CD4-positive, alpha-beta T cell treated with Interleukin-4 for 4 hours (primary cell): ENCODE measurements at regions not wholly inside any gene's neighbourhood (a gene's known extent, or its start where the extent isn't known, plus 50 kb on each side); places are given as distances from the start of the nearest gene placed in this dataset.

ENCODE experiments used
- DNase-seq: peaks from one replicate; pipeline ENCODE4 v3.0.0-alpha.2; 2020

- no peak for DNase-seq
Observed at GRCh38 chr6:105990151-105990550, 96.0 kb upstream of the PRDM1 start.

- DNase-seq, result no peak
Observed at GRCh38 chr6:105988812-105989577, 97.1 kb upstream of the PRDM1 start.

DNA sequence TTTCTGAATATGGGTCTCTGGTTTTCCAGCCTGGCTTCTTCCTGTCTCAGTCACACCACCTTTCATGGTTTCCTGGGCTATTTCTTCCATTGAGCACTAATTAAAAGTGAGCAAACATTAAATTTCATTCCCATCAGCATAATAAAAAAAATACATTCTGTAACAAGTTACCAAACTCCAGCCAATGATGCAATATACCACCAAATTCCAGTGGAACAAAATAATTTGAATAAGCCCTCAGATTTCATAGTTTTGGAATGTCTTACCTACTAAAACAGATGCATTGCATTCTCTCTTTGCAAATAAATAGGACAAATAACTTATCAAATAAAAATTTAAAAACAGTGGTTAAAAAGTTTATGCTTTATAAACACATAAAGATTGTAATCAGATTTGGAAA is 97.8 kb upstream of the PRDM1 start:
- DNase-seq, result no peak

DNA sequence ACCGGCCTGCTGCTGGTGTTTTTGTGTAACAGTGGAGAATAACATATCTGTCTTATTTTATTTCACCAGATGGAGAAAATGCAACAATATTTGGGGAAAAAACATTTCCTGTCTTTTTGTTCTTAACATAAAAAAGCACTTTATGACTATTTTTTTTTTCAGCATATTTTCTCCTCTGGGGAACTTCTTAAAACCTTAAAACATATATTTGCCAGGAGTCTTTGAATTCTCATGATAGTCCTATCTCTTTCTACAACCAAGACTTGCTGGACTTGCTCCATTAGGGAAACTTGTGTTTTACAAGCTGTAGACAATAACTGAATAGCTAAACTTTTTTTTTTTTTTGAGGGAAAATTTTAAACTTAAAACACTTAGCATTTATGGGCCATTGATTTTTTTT is 98.6 kb upstream of the PRDM1 start:
- no peak for DNase-seq

DNA sequence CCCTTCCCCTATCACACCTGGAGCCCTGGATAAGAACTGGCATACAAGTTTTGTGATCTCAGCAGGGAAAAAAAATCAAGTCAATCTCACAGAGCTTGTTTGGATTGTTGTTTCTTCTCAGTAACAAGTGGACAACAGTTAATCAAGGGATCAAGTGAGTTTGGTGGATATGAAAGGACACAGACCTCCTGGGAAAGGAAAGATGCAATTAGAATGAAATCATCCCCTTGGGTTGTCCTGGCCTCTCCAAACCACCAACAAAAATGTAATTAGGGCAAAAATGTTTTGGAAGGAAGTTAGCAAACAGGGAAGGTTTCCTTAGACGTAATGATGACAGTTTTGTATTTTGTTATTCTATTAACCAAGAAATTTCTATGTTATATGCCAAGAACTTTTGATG is 99.1 kb upstream of the PRDM1 start:
- no peak for DNase-seq

GRCh38 chr6:105985816-105986632 is 100.1 kb upstream of the PRDM1 start:
- no peak for DNase-seq

GRCh38 chr6:105985098-105985815 is 100.9 kb upstream of the PRDM1 start:
- no peak for DNase-seq

DNA sequence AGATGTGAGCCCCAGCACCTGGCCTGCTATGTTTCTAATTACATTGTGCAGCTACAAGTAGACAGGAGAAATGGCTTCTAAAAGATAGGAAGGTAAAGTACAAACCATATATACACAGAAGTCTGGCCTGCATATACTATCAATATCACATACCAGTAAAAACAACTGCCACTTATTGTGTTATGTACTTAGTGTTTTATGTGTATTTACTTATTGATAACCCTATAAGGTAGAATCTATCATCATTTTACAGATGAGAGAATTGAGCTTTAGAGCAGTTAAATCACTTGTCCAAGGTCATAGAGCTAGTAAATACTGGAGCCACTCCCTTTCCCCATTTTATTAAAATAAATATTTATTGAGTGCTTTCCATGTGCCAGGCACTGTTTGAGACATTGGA is 102.4 kb upstream of the PRDM1 start:
- no peak for DNase-seq

DNA sequence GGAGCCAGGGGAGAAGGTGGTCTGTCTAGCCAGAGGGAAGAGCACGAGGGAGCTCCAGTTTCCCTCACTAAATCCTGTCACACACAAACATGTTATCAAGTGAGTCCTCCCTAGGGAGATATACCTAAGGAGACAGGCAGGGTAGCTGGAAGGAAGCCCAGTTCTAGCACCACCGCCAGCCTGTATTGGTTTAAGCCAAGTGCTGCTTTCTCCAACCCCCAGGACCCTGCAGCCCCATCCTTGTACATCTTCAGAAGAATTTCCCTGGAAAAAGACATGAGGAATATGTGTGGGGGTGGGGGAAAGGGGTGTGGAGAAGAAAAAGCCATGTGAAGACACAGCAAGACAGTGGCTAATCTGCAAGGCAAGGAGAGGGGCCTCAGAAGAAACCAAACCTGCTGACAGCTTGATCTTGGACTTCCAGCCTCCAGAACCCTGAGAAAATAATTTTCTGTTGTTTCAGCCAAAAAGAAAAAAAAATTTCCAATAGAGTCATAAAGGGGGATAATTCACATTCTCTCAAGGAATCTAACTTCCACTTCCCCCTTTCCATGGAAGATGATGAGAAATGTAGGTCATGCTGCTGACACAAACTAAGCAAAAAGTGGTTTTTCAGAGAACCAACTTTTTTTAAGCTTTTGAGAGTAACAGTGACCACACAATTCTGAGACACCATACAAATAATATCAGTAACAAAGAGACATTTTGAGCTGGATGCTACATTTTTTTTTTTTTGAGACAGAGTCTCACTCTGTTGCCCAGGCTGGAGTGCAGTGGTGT is 103.2 kb upstream of the PRDM1 start:
- DNase-seq, result no peak

DNA sequence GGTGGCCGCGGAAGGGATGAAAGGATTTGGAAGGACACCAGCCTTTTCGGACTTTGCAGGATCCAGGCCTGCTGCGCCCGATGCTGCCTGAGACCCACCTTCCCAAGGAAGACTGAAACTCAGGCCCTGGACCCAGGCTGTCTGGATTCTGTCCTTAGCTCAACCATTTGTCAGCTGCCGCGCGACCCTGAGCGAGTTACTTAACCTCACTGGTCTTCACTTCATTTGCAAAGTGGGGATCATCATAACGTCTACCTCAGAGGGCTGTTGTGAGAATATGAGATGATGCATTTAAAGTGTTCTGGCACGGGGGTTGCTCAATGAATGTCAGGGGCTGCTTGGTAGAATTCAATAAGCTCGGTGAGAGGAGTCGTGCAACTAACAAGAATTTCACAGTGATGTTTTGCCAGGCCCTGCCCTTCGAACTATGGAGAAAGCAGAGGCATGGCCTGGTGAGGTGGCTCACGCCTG is 104.2 kb upstream of the PRDM1 start:
- DNase-seq, result no peak

GRCh38 chr6:105981002-105981887 is 104.9 kb upstream of the PRDM1 start:
- DNase-seq, result peak; percentile 30

DNA sequence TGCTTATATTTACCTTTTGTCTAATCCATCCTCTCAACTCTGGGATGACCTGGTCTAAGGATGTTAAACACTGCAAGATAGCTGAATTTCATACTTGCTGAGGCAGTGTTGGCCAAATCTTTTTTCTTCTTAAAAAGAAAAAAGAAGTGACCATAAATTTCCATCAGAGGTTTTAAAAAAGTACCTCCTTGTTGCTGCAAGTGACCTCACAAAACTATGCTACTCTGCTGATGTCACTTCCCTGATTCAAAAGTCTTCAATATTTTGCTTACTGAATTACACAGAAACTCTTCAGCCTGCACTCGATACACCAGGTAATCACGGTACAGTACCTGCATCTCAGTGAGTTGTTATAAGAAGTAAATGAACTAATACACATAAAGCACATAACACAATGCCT is 107.2 kb upstream of the PRDM1 start:
- DNase-seq, result no peak

DNA sequence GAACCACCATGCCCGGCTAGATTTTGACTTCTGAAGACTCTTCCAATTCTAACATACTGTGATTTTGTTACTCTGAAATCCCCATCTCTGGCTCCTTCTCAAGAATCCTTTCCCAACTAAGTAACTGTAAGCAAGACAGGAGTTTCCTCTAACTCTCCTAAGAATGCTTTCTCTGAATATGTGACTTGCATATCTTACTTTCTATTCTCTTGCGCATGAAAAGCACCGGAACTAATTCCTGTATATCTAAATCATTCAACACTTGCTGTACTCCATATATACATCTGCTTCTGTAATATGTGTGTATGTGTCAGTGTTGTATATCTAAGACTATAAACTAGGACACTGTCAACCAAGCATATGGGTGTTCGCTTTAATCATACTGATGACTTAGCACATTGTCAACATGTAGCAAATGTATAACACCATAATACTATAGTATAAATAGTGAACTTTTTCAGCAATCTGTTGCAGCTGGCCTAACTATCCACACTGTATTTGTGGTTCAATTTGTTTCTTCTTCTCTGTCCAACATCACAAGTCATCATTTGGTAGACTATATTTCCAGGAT is 108.1 kb upstream of the PRDM1 start:
- no peak for DNase-seq

DNA sequence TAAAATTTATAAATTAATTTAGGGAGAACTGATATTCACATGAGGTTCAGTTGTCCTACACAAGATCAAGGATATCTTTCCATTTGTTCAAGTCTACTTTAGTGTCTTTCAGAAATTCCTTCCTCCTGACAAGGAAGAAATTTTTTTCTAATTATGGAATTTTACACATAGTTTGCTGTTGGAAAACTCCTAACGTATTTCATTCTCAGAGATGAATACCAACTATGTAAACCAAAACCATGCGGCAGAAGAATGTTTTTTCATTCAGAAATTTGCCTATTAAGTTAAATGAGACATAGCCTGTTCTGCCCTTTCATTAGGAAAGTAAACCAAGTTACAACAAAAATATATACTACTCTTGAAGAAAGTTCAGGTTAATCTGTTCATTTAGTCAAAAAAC is 111.2 kb upstream of the PRDM1 start:
- no peak for DNase-seq

GRCh38 chr6:105972440-105972839 is 113.7 kb upstream of the PRDM1 start:
- no peak for DNase-seq

DNA sequence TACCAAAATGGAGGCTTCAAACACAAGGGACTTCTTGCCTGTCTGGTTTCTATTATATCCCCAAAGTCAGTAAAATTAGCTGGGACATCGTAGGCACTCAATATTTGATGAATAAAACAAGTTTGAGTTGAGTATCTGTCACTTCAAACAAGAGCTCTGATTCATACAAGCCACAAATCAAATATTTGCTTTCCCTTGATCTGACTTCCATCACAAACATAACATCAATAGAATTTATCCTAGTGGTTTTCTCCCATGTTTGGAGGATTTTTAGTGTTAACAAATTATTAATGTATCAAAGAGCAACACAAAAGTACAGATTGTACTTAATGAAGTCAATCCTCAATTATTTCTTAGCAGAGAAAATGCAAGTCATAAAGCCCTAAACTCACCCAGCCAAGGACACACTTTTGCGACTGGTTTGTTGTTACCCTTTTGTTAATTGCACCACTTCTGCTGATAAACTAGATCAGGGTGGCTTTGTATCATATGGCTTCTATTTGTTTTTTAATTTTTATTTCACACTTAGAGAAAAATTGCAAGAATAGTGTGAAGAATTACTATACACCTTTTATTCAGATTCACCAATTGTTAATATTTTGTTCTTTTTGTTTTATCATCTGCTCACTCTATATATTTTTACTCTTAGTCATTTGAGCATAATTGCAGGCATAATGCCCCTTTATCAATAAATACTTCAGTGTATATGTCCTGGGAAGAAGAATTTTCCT is 117.4 kb upstream of the PRDM1 start:
- DNase-seq, result no peak

DNA sequence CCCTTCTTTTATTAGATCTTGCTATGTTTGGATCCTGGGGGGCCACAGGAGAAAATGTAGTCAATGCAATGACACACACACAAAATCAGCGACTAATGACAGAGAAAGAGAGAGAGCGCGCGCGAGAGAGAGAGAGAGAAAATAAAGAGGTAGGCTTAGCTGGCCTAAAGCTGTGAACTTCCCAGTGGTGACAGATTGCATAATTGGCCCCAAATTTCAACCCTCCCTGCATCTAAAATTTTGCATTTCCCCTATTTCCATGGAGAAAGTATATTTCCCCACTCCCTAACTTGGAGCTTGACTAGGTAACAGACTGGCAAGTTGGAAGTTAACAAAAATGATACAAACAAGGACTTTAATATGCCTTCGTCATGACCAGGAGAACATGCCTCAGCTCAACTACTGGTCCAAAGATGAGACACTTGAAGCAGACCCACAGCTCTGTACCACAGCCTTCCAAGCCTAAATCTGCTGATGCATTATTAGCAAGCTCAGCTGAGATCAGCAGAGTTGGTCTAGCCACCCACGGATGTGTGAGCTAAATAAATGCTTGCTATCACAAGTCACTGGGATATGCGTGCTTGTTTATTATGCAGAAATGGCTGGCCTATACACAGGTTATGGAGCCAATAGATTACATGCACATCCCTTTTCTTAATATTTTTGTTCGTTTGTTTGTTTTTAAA is 118.1 kb upstream of the PRDM1 start:
- DNase-seq, result no peak

DNA sequence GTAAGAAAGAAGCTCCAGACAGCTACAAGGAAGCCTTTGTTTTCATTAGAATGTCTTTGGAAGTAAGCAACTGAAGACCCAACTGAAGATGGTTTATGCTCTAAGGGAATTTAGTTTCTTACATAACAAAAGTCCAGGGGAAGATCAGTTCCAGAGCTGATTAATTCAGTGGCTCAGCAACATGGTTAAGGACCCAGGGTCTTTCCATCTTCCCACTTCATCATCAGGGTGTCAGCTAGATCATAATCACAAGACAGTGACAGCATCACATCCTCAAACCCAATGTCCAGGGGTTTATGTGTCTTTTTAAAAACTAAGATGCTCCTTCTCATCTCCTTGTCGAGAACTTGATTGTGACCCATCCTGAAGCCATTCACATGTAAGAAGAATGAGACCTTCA is 119.7 kb upstream of the PRDM1 start:
- no peak for DNase-seq

DNA sequence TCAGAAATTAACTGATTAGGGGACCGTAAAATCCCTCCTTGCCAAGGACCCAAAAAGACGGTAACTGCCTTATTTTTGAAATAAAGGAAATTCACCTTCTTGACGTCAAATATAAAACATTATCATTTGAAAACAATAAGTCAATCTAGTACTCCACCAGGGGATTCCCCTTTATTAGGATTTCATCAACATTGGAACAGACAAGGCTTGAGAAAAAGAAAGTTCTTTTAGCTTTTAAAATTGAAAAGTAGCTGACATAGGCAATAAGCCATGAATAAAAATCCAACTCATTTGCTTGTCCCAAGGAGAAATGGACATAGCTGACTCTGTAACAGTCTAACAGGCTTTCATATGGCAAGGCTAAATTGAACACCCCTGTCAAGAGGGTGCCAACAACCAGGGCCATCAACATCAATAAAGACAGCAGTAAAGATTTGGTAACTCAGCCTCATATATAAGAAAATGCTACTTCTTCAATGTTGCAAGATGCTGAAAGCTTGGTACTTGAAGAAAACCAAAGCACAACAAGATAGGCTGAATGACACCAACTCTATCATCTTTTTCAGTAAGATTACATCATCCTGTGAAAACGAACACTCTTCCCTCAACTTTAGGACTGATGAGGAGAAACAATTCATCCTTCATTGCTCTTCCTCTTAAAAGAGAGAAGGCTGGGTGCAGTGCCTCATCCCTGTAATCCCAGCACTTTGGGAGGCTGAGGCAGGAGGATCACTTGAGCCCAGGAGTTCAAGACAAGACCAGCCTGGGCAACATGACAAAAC is 121.0 kb upstream of the PRDM1 start:
- DNase-seq, result no peak
